ENCODE measurements at regions not wholly inside any gene's neighbourhood (a gene's known extent, or its start where the extent isn't known, plus 50 kb on each side); places are given as distances from the start of the nearest gene placed in this dataset.

GRCh38 chr1:117694543-117694942 is 88.7 kb downstream of the TENT5C start:
- TF ChIP-seq, protein P1, sequence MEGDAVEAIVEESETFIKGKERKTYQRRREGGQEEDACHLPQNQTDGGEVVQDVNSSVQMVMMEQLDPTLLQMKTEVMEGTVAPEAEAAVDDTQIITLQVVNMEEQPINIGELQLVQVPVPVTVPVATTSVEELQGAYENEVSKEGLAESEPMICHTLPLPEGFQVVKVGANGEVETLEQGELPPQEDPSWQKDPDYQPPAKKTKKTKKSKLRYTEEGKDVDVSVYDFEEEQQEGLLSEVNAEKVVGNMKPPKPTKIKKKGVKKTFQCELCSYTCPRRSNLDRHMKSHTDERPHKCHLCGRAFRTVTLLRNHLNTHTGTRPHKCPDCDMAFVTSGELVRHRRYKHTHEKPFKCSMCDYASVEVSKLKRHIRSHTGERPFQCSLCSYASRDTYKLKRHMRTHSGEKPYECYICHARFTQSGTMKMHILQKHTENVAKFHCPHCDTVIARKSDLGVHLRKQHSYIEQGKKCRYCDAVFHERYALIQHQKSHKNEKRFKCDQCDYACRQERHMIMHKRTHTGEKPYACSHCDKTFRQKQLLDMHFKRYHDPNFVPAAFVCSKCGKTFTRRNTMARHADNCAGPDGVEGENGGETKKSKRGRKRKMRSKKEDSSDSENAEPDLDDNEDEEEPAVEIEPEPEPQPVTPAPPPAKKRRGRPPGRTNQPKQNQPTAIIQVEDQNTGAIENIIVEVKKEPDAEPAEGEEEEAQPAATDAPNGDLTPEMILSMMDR (IDR thresholded peaks at IDR 0.05; ENCODE audit: insufficient read depth, low read length), result no peak
- no peak overlapping the region for H3K4me3 ChIP-seq (ENCODE audit: low read depth, low read length)
- no peak for DNase-seq (ENCODE audit: low read depth)

DNA sequence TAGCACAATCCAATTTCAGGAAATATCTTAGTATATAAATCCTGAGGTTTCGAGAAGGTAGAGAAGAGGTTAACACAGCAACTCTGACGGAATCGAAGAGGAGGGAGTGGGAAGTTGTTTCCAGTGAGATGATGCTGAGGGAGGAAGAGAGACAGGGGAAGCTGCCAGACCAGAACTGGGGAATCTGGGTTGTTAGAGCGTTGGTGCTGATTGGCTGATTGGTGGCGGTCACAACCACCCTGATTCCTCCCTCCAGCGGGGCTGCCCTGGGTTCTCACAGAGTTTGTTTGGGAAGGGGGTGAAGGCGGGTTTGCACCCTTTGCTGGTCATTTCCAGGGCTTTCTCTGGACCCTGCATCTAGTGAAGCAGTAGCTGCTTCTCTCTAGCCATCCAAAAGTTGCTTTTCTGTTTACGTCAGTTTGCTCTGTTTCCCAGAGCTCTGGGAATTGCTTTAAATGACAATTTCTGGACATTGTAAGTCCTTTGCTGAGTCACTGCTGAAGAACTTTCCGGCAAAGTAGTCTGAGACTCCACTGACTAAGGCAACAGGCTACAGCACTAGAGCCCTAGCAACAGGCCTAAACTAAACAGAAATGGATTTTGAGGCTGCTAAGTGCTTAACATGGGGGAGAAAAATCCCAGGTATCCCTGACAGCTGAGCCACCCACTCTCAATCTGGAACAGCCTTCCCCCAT is 90.1 kb downstream of the TENT5C start:
- peak overlapping the region; percentile 40 for H3K4me3 ChIP-seq (ENCODE audit: low read depth, low read length)
- TF ChIP-seq, protein P1 (IDR thresholded peaks at IDR 0.05; ENCODE audit: insufficient read depth, low read length), result no peak
- DNase-seq (ENCODE audit: low read depth), result peak; percentile 95

GRCh38 chr1:117696561-117696960 is 90.7 kb downstream of the TENT5C start:
- peak; percentile 95 for DNase-seq (ENCODE audit: low read depth)
- H3K4me3 ChIP-seq (ENCODE audit: low read depth, low read length), result no peak overlapping the region
- TF ChIP-seq, protein P1 (IDR thresholded peaks at IDR 0.05; ENCODE audit: insufficient read depth, low read length), result no peak

DNA sequence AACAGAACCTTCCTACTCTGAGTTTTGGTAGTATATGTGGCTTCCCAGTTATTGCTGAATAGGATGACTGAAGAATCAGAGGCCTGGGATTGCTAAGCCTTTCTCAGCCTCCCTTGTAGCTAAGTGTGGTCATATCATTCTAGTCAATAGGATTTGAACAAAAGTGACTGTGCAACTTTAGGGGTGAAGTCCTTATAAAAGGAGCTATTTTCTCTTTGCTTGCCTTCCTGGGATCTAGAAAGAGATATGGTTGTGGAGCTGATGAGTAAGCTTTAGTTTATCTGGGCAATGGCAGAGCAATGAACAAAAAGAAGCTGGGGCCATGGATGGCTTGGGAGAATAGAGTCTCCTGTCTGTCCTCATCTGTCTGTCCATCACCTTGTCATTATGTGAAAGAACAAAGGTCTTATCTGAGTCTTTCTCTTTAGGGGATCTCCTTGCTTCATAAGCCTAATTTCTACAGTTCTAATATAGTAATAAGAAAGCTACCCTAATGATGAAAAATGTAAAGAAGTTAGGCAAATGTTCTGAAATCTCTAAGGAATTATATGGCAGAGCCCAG is 91.5 kb downstream of the TENT5C start:
- TF ChIP-seq, protein P1 (IDR thresholded peaks at IDR 0.05; ENCODE audit: insufficient read depth, low read length), result no peak
- DNase-seq (ENCODE audit: low read depth), result peak; percentile 42
- H3K4me3 ChIP-seq (ENCODE audit: low read depth, low read length), result no peak overlapping the region

GRCh38 chr1:117698398-117699160 is 92.7 kb downstream of the TENT5C start:
- peak; percentile 81 for DNase-seq (ENCODE audit: low read depth)
- TF ChIP-seq, protein P1 (IDR thresholded peaks at IDR 0.05; ENCODE audit: insufficient read depth, low read length), result no peak

GRCh38 chr1:117699953-117700352 is 94.1 kb downstream of the TENT5C start:
- TF ChIP-seq, protein P1 (IDR thresholded peaks at IDR 0.05; ENCODE audit: insufficient read depth, low read length), result no peak
- no peak for DNase-seq (ENCODE audit: low read depth)
- H3K4me3 ChIP-seq (ENCODE audit: low read depth, low read length), result no peak overlapping the region

More at GRCh38 chr1:117698398-117699160, 92.7 kb downstream of the TENT5C start:
- no peak overlapping the region for H3K4me3 ChIP-seq (ENCODE audit: low read depth, low read length)
